ENCODE measurements at regions not wholly inside any gene's neighbourhood (a gene's known extent, or its start where the extent isn't known, plus 50 kb on each side); places are given as distances from the start of the nearest gene placed in this dataset.

DNA sequence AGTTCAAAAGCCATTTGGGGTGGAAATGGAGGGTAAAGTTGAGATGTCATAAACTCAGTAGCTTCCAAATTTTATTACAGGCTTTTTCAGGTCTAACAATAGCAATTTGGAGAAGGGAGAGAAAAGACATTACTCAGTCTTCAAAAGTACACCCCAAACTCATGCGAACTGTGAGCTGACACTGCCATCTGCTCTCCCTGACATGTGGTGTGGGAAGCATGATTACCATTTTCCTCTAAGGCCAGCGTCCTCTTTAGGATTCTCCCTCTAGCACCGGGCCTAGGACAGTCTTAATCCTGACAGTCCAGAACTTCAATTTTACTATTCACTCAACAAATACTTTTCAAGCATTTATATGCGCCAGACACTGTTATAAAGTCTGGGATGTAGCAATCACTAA is 536.0 kb upstream of the JARID2 start:
- no peak for DNase-seq

DNA sequence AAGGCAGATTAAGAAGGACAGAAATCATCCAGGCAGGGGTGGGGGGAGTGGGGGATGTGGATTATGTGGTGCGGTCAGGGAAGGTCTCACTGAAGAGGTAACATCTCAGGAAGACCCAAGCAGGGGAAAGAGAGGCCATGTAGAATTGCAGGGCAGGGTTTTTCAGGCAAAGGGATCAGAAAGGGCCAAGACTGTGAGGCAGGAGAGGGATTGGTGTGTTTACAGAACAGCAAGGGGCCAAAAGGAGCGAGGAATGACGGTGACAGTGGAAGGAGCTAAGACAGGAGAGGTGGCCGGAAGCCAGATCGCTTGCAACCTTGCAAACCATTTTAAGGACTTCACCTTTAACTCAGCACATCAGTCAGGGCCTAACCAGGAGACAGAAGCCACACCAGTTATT is 535.4 kb upstream of the JARID2 start:
- DNase-seq: no peak

DNA sequence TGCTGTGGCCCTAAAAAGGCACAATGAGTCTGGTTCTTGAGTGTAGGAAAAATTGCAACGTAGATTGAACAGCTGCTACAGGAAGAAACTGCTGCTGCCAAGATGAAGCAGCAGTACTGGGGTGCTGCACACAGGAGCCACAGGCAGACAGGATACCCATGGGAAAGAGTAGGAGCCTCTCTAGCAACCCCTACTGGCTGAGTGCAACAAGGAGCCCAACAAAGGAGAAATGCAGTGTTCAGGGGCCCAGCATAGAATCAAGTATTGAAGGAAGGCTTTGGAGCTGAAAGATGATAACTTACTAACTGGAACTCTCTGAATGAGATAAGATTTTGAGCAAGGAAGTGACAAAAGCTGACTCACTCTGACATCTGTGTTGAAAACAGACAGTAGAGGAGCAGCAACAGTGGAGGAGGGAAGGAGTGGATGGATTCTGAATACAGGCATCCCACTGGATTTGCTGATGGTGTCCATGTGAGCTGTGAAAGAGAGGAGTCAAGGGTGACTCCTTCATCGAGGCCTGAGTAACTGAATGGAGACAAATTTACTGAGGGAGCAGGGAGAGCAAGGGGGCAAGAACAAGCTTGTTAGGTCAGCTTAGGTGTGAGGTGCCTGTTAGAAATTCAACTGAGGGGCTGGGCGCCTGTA is 534.7 kb upstream of the JARID2 start:
- DNase-seq: peak; percentile 52

DNA sequence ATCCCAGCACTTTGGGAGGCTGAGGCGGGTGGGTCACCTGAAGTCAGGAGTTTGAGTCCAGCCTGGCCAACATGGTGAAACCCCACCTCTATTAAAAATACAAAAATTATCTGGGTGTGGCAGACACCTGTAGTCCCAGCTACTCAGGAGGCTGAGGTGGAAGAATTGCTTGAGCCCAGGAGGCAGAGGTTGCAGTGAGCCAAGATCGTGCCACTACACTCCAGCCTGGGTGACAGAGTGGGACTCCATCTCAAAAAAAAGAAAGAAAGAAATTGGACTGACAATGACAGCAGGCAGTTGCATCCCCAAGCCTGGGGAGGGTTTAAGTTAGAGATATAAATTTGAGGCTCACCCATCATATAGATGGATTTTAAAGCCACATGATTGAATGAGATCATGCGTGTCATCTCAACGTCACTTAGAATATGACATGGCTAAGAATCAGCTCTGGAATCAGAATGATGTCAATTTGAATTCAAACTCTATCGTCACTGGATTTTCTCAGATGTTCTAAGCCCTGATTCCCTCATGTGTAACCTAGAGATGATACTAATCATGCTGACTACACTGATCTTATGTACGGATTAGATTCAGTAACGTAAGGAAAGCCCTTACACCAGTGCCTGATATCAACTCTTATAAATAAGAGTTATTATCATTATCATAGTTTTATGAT is 534.0 kb upstream of the JARID2 start:
- no peak for DNase-seq

DNA sequence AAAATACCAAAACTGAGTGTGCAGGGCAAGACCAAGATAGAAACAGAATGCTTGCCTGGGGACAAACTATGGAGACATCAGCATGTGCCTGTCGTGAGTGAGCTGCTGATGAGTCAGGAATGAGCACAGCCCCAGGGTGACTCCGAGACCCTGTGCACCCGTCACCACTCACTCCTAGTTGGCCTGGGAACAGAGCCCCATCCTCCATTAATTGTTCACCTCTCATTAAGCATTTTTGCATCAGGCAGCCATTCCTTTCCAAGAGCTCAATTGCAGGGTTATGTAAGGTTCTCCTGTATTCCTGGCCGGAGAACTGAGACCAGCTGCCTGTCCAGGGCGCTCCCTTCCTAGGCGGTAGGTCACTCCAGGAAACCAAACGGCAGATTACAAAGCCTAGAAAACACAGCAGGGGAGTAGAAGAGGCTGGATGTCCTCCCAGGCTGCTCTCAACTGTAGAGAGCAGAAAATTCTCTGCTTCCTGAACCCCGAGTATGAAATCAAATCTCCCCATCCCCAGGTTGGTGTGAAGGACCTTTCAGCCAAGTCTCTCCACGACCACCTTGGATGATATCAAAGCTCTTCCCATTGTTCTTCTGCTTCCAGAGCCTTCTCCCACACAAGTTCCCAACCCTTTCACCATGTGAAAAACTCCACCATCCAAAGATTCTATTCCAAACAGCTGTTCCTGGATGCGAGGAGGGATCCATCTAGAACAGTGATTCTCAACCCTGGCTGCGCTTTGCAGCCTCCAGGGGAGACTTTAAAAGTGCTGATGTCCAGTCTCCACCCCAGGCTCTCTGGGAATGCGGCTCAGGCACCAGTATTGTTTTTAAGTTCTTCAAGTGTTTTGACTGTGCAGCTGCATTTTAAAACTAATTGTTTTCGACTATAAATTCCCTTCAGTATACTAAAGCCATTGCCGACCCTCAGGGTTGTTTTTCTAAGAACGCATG is 532.6 kb upstream of the JARID2 start:
- no peak for DNase-seq

DNA sequence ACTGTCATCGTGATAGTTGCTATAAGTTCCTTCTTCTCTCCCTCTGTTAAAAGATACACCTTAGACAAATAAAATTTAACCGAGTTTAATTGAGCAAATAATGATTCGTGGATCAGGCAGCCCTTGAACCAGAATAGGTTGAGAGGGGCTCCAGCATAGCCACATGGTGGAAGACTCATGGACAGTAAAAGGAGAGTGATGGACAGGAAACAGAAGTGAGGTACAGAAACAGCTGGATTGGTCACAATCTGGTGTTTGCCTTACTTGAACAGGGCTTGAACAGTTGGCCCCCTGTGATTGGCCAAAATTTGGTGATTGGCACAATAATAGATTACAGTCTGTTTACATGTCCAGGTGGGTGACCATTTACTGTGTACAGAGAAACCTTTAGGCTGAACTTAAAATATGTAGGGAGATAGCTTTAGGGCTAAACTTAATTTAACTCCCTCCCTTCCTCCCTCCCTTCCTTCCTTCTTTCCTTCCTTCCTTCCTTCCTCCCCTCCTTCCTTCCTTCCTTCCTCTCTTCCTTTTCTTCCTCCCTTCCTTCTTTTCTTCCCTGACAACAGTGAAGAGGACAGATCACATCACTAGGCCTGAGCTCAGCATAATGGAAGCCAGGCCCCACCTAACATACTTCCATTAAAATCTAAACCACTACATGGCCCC is 531.8 kb upstream of the JARID2 start:
- no peak for DNase-seq

DNA sequence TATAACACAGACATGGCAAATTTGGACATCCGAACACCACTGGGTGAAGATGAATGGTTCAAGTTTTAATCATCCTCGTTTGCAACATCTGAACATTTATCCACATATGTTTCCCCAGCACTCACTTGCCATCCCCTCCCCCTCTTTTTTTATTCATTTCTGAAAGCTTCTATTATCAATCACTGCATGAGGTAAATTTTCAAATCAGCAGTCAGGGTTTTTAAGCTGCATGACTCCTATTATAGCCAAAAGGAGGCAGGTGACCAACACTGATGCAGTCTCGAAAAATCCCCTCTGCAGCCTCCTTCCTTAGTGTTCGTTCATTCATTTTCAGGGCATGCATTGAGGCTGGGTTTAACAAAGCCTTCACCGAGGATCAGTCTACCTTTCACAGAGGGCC is 530.8 kb upstream of the JARID2 start:
- no peak for DNase-seq

DNA sequence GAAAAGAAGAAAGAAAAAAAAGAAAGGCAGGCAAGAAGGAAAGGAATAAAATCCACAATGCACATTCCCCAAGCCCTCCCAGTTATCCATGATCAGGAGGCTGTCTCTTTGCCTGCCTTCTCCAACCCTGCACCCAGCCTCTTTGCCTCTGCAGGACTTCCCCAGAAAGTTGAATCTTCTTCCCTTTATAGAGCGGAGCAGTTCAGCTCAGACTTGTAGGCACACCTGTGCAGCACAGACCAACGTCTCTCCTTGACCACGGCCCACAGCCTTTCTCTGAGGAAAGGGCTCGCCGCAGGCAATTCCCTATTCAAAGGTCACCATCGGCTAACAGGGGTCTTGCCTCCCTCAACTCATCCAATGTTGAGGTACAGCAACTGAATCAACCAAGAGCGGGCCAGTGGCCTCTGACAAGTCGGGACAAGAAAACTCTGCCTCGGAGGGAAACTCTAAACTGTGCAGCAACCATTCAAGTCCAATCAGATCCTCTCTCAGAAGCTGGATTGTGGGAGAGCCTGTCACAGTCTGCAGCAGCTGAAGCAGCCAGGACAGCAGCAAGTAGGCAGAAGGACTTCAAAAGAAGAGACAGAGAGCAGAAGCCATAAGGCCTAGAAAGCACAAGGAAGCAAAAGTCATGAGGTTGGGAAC is 529.2 kb upstream of the JARID2 start:
- no peak for DNase-seq

GRCh38 chr6:14717307-14717706 is 528.6 kb upstream of the JARID2 start:
- DNase-seq: peak; percentile 44

DNA sequence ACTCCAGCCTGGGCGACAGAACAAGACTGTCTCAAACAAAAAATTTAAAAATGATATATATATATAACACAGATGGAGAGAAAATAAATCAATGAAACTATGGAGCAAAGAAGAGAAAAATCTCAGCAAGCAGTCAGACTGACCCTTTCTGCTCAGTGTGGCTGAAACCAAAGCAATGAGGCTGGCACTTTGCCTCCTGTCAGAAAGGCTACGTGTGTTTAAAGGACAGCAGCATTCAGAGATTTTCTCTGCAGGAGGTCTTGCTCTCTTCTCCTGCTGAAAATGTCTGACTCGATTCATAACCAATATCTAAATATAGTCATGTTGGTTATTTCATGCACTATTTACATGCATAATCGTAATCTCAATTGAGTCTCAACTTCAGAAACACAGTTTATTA is 527.0 kb upstream of the JARID2 start:
- DNase-seq: no peak

DNA sequence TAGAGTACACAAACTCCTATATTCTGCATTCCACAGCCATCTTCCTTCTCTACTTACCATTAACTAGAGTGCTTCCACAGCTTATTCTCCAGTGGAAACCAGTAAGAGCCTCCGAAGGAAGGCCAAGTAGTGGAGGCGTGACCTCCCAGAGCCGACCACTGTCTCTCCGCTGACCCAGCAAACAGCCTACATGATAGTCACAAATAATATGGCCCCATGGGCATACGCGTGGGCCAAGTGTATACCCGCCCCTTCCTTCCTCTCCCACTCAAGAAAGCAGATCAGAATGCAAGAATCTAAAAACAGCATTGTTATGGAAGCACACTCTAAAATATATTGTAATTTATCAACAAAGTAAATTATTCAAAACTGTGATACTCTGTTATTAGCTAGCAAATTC is 526.6 kb upstream of the JARID2 start:
- DNase-seq: no peak

DNA sequence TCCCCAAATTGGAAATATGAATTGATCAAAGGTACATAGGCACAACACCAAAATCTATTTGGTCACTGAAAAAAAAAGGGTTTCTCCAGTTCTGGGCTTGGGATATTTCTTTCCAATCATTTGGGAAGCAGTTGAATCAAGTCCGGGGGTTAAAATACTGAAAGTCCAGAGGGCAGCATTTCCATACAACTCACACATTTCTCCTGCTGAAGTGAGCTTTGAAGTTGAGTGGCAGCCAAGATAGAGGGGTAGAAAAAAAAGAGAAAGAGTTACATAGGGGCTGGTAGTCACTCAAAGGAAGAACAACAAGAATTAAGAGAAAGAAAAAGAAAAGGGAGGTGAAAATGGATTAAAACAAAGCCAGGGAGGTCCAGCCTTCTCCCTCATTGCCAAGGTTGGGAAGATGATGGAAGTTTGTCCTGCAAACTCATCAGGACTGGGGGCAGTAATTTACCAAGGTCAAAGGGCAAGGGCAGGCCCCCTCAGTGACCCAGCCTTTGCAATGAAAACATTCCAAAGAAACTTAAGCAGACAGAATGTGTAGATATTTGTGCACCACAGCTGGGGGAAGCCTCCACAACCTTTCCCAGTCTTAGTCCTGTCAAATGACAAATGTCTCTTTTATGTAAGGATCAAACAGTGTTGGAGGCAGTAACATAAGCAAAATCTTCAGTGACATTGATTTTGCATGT is 525.3 kb upstream of the JARID2 start:
- no peak for DNase-seq

- DNase-seq: peak; percentile 28
These were observed 524.6 kb upstream of the JARID2 start for GRCh38 chr6:14721103-14721758.

- no peak for DNase-seq
These were observed 523.8 kb upstream of the JARID2 start for GRCh38 chr6:14722001-14722562.

DNA sequence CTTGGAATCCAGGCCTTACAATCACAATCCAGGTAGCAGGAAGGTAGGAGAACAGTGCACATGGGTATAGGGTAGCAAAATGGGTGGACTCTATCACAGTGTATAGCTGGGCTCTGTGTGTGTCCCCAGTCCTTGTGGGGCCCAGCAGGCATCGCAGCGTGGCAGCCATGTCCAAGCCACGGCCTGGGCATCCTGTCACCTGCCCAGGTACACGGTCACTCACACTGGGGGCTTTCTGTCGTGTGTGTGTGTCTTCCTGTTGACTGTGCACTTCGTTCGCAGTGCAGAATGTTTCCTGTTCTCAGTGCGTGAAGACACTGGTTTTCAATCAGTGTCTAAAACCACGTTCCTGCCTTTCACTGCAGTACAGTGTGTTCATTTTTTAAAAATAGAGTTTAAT is 523.2 kb upstream of the JARID2 start:
- DNase-seq: no peak

GRCh38 chr6:14723535-14724086 is 522.3 kb upstream of the JARID2 start:
- DNase-seq: no peak

DNA sequence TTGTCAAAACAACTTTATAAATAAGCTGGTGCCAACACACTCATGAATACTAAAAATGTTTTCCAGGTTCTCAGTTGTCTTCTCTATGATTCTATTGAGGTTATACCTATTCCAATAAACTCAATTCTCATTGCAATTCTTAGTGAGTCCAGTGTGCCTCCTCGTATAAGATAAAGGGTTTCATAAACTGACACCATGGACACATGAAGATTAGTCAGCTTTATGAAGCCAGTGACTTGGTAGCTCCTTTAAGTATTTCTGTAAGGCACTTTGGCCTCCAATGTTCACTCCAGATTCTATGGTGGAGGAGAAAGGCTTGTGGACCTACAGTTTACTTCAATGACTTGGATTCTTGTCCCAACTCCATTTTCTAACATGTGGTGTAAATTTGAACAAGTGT is 521.3 kb upstream of the JARID2 start:
- DNase-seq: no peak

GRCh38 chr6:14726816-14727493 is 518.9 kb upstream of the JARID2 start:
- DNase-seq: no peak

GRCh38 chr6:14727494-14728395 is 518.1 kb upstream of the JARID2 start:
- DNase-seq: no peak

All from CD4-positive, alpha-beta T cell treated with Interleukin-21 for 1 hour (primary cell).